NCI-H2227 (cell line): ENCODE measurements at regions not wholly inside any gene's neighbourhood (a gene's known extent, or its start where the extent isn't known, plus 50 kb on each side); places are given as distances from the start of the nearest gene placed in this dataset.
"Not testable (repeated sequence)": the region's sequence is repeated elsewhere in the genome, so short reads cannot be mapped to it uniquely, and the experiment has no call there.

Experiments
- DNase-seq: peaks from one replicate; lab custom pipeline; 2025; ENCODE audit not compliant: unreplicated experiment; lab: John Stamatoyannopoulos, UW

DNA sequence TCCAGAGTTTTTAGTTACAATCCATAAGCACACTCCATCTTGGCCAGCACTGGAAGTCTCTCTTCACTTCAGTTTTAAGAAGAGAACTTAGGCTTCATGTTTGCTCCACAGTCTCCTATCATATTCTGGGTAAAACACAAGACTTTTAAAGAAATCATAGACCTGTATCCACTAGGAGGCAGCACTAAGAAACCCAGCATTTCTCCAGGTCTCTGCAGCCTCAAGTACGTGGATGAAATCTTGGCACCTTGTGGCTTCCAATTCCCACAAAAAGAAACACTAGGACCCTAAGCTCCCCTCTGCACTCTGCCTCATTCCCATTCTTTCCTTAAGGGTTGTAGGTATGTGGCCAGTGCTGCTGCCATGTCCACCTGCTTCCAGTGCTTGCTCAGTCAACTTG is 367.3 kb upstream of the CASK start:
- no peak for DNase-seq

DNA sequence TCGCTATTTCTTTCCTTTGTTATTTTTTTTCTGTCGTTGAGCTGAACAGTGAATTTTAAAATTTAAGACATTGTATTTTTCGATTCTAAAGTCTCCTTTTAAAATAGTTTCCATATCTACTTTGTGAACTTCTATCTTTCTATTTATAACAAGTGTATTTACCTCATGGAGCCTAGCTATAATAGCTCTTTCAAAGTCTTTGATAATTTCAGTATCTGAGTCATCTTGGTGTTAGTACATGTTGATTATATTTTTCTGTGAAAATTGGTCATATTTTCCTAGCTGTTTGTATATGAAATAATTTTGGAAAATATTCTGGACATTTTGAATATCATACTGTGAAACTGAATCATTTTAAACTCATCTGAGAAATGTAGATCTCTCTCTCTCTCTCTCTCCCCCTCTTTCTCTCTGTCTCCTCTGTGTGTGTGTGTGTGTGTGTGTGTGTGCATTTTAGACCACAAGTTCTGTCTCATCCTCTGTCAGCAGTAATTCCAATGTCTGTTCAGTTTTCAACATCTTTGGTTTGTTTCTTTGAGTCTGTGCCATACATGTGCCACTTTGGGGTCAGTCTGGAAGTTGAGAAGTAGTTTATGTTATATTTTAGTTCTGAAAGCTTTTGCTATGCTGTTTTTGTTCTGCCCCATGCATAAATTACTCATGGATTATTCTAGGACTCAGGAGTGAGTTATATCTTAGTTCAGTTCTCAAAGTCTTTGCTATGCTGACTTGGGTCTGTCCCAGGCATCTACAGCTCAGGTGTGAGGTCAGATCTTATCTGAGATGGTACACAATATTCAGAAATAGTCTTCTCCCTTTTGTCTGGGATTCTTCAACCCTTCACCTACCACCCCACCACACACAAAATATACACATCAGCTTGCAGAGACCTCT is 366.4 kb upstream of the CASK start:
- DNase-seq, result no peak

DNA sequence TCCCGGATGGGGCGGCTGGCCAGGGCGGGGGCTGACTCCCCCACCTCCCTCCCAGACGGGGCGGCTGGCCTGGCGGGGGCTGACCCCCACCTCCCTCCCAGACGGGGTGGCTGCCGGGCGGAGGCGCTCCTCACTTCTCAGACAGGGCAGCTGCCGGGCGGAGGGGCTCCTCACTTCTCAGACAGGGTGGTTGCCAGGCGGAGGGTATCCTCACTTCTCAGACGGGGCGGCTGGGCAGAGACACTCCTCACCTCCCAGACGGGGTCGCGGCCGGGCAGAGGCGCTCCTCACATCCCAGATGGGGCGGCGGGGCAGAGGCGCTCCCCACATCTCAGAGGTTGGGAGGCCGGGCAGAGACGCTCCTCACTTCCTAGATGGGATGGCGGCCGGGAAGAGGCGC is 362.3 kb upstream of the CASK start:
- not testable (repeated sequence) for DNase-seq

DNA sequence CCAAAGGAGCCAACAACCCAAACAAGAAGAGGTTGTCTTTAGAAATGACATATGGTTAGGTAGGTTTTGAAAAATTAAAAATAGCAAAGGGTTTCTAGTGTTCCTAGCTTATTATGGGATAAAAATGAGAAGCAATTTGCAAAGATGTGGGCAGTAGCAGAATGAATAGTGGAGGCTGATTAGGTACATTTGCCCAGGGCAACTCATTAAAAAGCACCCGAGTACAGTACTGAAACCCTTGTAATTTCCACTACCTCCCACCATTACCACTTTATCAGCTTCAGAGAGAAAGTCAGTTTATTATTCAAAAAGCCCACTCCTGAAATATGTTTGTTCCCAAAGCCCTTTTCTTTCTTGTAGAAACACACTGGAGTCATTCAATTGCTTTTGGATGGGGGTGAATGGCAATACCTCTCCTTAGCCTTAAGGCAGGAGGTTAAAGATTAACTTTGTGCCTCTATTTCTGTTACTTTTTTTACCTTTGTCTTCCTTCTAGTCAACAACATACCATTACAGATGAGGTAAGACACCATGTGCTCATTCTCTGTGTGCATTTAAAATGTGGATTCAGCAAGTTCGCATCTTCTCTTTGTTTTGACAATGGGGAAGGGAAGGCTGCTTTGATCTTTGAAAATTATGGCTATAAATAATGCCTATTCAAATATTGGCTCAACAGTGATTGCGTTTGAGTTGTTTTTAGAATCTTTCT is 353.8 kb upstream of the CASK start:
- DNase-seq, result no peak

DNA sequence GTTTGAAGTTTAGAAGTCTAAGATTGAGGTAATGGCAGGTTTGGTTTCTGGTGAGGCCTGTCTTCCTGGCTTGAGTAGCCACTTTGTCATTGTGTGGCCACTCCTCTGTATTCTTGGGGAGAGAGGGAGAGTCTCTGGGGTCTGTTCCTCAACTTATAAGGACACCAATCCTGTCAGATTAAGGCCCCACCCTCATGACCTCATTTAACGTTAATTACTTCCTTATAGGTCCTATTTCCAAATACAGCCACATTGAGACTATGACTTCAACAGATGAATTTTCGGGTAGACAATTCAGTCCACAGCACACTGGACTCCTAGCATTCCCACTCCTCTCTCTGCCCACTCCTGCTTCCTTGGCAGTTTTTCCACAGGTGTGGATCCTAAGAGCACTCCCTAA is 350.8 kb upstream of the CASK start:
- no peak for DNase-seq

DNA sequence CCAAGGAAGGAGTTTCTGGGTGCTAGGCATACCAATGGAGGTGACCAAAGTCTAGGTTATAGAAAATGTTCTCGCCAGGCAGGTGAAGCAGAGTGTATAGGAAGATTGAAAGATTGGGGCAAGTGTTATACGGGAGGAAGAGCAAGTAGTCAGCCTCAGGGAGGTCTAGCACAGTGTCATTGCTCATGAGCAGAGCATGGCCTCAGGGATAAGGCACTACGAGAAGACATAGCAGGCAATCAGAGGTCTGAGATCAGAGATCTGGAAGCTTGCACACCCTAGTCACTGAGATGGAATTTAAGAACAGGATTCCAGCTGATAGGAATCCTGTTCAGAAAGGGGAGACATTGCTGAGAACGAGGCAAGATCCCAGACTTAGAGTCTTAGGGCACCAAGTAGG is 350.0 kb upstream of the CASK start:
- DNase-seq, result no peak

DNA sequence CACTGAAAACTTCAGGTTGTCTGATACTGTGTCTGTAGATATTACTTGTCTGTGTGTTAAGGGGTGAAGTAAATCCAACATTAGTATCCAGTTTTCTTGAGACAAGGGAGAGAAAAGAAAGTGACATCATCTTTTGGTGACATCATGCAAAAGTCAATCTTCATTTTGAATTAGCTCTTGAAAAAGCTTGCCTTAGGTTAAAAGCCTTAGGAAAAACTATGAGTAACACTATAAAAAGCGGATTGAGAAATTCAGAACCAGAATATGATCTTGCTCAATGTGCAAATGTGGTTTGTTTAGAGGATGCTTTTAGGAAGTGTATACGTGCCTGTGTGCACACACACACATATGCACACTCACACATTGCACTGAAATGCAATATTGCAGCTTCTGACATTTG is 345.8 kb upstream of the CASK start:
- DNase-seq, result no peak

DNA sequence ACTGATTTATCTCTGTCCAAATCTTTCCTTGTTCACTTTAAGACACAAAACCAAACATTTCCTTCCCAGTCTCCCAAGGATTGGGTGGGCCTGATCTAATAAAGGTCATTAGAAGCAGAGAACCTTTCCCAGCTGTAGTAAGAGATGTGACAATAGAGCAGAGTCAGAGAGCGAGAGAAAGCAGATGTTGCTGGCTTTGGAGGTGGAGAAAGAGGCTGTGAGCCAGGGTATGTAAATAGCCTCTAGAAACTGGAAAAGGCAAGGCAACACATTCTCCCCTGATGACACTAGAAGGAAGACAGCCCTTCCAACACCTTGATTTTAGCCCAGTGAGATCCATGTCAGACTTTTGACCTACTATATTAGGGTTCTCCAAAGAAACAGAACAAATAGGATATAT is 337.5 kb upstream of the CASK start:
- DNase-seq, result no peak

DNA sequence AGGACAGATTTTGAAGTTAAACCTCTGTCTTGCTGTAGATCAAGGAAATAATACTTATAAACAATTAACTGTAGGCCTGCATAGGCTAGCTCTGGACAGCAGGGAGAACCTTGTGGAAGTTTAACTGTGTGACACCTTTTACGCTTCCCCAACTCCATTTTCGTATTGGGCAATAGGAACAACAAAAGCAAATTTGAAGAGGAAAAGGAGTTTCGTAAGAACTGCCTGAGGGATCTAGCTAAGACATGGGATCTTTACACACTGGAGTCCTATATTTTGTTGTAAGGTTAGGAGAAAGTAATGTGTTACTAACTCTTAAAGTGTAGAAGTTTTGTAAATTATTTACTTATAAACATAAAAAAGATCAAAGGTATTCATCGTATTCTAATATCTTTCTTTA is 324.9 kb upstream of the CASK start:
- DNase-seq, result no peak

DNA sequence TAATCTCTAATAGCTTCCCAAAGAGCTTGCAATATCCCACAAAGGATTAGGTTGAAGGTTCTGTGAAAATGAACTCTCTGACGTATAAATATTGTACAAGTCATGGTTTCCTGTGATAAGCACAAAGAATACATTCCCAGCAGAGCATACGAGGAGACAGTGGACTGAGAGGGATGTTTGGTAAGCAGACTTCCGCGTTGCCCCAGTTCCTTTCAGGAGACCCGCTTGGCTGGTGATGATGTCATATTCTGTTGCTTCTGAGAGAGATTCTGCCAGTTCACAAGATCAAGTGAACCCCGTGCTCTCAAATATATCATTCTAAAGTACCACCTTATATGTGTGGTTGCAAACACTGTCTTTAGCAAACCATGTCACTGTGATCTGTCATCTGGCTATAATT is 323.9 kb upstream of the CASK start:
- DNase-seq, result no peak

DNA sequence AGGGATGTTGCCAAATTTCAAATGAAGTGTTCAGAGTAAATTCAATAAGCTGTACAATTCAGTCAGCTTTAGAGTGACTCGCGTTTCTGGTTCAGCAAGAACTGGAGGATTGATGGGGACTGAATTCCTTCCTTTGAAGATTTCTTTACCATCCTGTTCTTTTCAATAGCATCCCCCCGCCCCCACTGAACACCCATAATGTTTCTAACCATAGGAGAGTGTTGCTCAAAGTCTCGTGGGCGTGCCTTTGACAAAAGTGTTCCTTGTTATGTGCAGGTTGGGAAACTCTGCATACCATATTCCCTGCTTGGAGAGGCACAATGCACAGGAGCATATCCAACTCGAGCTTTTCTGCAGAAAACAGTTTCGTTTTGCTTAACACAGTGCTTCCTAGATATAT is 323.5 kb upstream of the CASK start:
- no peak for DNase-seq

DNA sequence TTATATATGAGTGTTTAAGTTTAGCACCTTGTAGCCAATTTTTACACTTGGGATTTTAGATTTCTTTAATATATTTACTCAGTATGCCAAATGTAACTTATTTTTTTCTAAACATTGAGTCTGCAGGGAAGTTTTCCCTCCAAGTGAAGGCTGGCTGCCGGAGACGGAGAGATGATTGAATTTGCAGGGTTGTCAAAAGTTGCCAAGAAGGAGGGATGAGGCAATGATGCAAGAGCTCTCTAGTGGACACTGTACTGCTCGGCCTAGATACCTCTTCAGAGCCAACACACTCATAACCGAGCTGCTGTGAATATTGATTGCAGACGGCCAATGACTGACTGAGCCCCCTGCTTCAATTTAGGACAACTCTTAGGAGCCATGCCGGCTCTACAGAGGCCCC is 318.6 kb upstream of the CASK start:
- DNase-seq, result no peak

DNA sequence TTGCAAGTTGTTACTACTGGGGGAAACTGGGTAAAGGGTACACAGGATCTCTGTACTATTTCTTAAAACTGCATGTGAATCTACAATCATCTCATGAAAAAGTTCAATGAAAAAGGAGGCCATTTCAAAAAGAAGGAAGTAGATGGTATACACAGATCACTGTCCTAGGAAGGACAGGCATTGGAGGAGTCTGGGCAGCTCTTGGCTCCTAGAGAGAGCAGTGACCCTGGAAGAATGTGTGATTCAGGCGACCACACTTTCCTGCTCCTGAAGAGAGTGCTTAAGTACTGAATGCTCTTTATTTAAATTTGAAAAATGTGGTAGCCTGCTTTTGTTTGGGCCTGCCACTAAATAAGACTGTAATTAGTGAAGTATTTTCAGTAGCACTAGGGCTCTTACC is 318.1 kb upstream of the CASK start:
- DNase-seq, result no peak

DNA sequence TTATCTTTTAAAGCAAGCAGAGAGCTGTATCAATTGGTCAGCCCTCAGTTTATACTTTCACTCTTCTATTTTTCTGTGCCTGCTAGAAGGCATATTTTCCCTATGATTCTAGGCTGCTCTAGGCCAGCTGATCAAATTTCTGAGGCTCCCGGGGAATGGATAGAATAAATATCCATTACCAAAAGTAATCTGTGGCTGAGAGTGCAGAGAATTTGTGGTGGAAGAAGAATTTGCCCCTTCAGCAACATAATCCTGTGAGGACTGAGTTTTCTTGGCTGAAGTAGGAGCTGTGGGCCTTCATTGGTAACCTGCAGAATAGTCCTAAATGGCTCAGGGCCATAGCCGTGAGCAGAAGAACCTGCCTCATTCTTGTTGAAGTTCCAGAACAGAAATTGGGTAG is 314.6 kb upstream of the CASK start:
- no peak for DNase-seq

DNA sequence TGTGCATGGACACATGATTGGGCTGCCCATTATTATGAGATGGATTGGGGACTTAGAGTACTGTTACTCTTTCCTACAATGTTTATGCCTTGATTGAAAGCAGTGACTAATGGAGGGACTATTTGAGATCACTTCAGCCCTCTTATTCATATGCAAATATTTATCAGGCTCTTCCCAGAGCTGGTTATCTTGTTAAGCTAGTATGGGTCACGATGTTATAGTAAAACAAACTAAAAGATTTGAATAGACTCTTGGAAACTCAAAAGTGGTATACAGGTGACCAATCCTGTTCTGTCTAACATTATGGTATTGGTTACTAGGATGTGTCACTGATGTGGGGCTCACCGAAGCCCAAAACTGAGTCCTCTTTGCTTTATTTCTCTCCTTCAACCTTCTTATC is 306.2 kb upstream of the CASK start:
- DNase-seq, result no peak

DNA sequence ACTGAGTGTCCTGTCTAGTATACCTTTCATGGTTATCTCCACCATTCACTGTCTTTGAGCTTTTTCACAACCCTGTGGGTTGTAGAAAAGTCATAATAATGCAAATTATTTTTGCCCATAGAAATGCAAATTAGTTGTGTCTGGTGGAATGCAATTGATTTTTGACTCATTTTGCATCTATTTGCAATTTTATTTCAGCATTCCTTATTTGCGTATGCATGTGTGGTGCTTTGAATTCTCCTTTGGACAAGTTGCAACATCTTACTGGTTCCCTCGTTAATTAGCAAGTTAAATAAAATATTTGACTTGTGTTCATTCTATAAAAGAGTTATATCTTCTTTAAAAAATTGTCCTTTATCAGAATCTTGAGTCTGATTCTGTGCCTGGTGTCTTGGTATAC is 297.3 kb upstream of the CASK start:
- no peak for DNase-seq

DNA sequence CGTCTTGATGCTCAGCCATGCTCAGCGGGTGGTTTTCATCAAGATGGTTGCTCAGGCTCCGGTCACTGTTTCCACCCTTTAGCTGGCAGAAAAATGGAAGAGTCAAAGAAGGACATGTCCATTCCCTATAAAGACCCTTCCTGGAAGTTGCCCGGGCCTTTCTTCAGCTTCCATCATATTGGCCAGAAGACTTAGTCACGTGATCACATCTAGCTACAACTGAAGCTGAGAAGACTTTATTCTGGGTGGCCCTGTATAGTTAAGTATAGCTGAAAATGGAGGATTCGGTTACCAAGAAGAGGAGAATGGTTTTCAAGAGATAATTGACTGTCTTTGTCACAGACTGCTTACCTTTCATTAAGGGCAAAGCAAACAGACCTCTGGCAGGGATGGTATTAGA is 296.7 kb upstream of the CASK start:
- DNase-seq, result peak; percentile 20

DNA sequence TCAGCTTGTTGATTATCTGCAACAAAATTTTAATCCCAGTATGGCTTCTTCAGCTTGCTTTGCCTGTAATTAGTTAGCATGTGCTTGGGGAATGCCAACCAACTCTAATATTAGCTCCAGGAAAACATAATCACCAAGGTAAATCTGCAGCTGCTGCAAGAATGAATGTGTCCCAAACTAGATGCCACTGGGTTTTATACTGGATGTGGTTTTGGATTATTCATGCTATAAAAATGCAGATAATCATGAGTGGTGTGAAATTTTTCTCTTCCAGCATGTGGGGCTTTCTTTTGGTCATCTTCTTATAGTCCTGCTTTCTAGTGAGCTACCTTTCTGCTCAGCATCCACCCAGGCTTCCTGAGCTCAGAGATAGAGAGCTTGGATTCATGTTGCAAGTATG is 295.9 kb upstream of the CASK start:
- no peak for DNase-seq

DNA sequence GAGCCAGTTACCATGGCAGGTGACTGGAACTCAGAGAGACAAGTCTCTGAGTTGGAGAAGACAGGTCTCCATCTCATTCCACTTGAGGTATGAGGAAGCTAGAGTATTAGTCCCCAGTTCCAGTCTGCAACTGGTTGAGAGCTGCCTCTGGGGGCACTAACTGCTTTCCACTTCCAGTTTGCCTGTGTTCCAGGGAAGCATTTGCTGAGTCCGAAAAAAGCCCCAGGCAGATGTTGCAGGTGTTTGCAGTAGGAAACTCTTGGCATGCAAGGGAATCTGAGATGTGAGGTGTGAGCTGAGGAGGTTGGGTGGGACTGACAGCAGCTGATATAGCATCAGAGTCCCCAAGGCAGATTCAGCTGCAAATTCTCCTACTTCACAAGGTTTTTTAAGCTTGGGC is 272.2 kb upstream of the CASK start:
- DNase-seq, result no peak

DNA sequence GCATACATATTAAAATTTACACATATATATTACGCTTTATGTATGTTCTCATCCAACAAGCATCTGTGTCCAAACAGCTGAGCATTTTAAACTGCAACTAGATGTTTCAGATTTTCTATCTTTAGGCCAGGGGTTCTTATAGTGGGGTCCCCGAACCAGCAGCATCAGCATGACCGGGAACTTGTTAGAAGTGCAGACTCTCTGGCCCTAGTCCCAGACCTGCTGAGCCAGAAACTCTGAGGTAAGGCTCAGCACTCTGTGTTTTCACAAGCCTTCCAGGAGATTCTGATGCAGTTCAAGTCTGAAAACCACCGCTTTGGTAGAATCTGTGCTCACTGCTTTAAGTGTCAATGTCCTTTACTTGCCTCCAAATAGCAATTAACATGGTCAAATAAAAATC is 266.2 kb upstream of the CASK start:
- DNase-seq, result no peak

DNA sequence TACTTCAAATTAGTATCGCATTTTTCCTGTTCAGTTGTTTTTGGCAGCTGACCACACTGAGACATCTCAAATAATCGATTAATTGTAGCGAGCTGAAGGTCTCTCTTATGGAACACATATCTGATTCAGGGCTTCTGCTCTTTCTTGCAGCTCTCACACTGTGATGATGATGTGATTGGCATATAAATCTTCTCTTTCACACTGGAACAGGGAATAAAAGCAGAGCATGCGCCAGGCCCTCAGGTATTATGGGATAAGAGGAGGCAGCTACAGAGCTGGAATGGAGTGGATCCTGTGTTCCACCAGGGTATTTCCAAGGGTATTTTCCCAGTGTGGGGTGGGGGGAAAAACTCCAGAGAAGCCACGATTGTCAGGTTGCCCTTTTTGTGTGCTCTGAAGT is 265.4 kb upstream of the CASK start:
- no peak for DNase-seq

DNA sequence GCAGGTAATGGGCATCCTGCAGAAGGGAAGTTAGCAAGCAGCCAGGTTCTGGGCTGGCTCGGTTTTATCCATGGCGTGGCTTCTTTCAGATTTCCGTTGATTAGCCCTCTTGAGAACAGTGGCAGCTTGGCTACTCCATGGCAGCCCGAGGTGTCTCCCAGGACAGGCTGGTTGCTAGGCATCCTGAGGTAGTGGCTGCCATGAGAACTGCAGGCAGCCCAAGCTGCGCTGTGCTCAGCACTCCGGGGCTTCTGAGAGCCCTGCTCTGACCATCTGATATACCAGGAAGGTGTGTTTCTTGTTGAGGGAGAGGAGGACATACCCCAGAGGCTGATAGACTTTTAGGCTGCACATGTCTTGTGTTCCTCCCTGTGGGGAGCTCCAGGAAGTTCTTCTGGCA is 253.4 kb upstream of the CASK start:
- no peak for DNase-seq

DNA sequence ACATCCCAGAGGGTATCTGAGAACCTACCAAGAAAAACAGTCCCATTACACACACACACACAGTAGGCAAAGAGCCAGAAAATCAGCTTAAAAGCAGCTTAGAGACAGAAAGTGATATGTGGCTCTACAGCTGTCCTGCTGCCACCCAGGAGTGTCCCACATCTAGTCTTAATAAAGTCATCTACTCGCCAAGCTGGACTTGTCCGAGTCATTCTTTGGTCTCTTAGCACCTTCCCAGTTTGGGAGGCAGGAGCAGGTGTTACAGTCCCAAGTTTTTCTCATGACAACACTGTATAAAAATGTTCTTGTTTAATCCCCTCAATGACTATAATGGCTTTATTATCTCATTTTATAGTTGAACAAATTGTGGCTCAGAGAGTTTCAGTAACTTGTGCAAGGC is 252.5 kb upstream of the CASK start:
- no peak for DNase-seq
